Tibial nerve (tissue), 4 donors: ENCODE measurements at regions not wholly inside any gene's neighbourhood (a gene's known extent, or its start where the extent isn't known, plus 50 kb on each side); places are given as distances from the start of the nearest gene placed in this dataset.

ENCODE experiments used
- DNase-seq, 2 donors: peaks; one replicate each; pipeline ENCODE4 v3.0.0-alpha.2; 2019; ENCODE audit warnings: low spot score in 2 of 2
- H3K27ac ChIP-seq, 4 donors: fragments of 200-600 bp; sonication (generic) in 3 of 4; one replicate each; pipeline ENCODE4 v1.5.1; 2017 to 2019; ENCODE audit warnings: mild to moderate bottlenecking in 1 of 4
- H3K27me3 ChIP-seq, 2 donors: fragments of 200-600 bp; sonication (generic) in 1 of 2; one replicate each; pipeline versions ENCODE4 v1.5.1 to v1.6.0; 2017 to 2019
- H3K36me3 ChIP-seq, 3 donors: fragments of 200-600 bp; sonication (generic); one replicate each; pipeline ENCODE4 v1.5.1; 2018 to 2019
- H3K4me1 ChIP-seq, 4 donors: fragments of 200-600 bp; sonication (generic) in 3 of 4; one replicate each; pipeline ENCODE4 v1.5.1; 2017 to 2019
- H3K4me3 ChIP-seq, 4 donors: fragments of 200-600 bp; sonication (generic) in 3 of 4; one replicate each; pipeline ENCODE4 v1.5.1; 2017 to 2019; ENCODE audit warnings: mild to moderate bottlenecking in 1 of 4, moderate library complexity in 1 of 4
- H3K9me3 ChIP-seq, 4 donors: fragments of 200-600 bp; sonication (generic) in 3 of 4; one replicate each; pipeline ENCODE4 v1.5.1; 2017 to 2019
- EP300 ChIP-seq, 2 donors: sonication (generic); formaldehyde crosslinking; IDR thresholded peaks; one replicate each; pipeline ENCODE4 v1.6.1; 2017; ENCODE audit warnings: antibody characterized with exemption in 2 of 2, mild to moderate bottlenecking in 1 of 2
- POLR2A ChIP-seq, 2 donors: fragments of 450-650 bp; IDR thresholded peaks; one replicate each; pipeline ENCODE4 v1.6.1; 2017; ENCODE audit warnings: antibody characterized with exemption in 2 of 2, mild to moderate bottlenecking in 2 of 2, moderate library complexity in 2 of 2
- WGBS, 2 donors: methylation state at CpG; one replicate each; pipeline ENCODE4 v1.1.5; 2018; 5-methylcytosine and 5-hydroxymethylcytosine counted together
- TF ChIP-seq, protein P1 (sequence below), 5 experiments: fragments of 200-600 bp in 3 of 5; fragments of 450-650 bp in 2 of 5; sonication (generic) in 3 of 5; IDR thresholded peaks; one replicate each; pipeline ENCODE4 v1.5.1; 2016 to 2019; ENCODE audit warnings: antibody characterized with exemption in 5 of 5, mild to moderate bottlenecking in 3 of 5, moderate library complexity in 2 of 5

DNA sequence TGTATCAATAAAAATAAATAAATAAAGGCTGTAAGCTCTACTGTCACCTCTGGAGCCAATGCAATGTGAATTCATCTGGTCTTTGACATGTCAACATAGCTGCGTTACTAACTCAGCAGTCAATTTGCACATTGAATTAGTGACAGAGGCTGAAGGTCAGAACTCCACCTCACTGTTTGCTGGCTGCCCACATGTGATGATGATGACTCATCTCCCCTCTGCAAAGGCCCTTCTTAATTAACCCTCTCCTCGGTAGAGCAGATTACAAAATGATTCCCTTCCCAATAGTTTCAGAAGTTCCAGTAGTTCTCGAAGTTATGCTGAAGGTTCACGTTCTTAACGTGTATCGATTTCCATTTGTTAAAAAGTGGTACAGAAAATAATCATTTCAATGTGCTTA is 1626.0 kb upstream of the TENM3 start:
- no peak overlapping the region for H3K27ac ChIP-seq
- H3K4me3 ChIP-seq: no peak overlapping the region
- no peaks in the 10 kb centered on the region for H3K9me3 ChIP-seq
- H3K36me3 ChIP-seq: no peaks in the 10 kb centered on the region
- TF ChIP-seq EP300 (IDR thresholded peaks at IDR 0.05): no peak
- TF ChIP-seq, protein P1, sequence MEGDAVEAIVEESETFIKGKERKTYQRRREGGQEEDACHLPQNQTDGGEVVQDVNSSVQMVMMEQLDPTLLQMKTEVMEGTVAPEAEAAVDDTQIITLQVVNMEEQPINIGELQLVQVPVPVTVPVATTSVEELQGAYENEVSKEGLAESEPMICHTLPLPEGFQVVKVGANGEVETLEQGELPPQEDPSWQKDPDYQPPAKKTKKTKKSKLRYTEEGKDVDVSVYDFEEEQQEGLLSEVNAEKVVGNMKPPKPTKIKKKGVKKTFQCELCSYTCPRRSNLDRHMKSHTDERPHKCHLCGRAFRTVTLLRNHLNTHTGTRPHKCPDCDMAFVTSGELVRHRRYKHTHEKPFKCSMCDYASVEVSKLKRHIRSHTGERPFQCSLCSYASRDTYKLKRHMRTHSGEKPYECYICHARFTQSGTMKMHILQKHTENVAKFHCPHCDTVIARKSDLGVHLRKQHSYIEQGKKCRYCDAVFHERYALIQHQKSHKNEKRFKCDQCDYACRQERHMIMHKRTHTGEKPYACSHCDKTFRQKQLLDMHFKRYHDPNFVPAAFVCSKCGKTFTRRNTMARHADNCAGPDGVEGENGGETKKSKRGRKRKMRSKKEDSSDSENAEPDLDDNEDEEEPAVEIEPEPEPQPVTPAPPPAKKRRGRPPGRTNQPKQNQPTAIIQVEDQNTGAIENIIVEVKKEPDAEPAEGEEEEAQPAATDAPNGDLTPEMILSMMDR (IDR thresholded peaks at IDR 0.05): no peak
- TF ChIP-seq POLR2A (IDR thresholded peaks at IDR 0.05): no peak
- H3K4me1 ChIP-seq: no peaks in the 10 kb centered on the region
- 76 to 81% methylated on average over 6 of the region's 6 CpGs for WGBS, 2 donors
- H3K27me3 ChIP-seq: no peaks in the 10 kb centered on the region
- DNase-seq: no peak

DNA sequence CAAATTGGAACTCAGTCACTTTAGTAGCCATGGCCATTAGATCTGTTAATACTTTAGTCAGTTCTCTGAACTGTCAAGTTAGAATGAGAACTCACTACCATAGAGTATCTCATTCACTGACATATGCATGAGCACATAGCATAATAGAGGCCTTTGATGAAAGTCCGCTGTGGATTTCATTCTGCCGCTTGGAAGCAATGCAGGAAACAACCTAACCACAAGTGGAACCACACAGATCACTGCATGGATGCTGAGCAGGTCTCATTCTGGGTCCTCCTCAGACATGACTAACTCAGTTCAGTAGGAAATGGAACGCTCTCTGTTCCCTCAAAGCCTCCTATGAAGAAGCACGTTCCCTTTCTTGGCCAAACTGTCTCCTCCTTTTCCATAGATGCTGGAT is 1624.8 kb upstream of the TENM3 start:
- H3K36me3 ChIP-seq: no peaks in the 10 kb centered on the region
- DNase-seq: no peak
- WGBS, 2 donors: 55 to 60% methylated on average over 4 of the region's 4 CpGs
- TF ChIP-seq, protein P1 (IDR thresholded peaks at IDR 0.05): no peak
- TF ChIP-seq POLR2A (IDR thresholded peaks at IDR 0.05) (no peak), EP300 (IDR thresholded peaks at IDR 0.05) (no peak)
- H3K4me3 ChIP-seq: no peak overlapping the region
- no peaks in the 10 kb centered on the region for H3K4me1 ChIP-seq
- no peaks in the 10 kb centered on the region for H3K27me3 ChIP-seq
- H3K27ac ChIP-seq: no peak overlapping the region
- no peaks in the 10 kb centered on the region for H3K9me3 ChIP-seq

GRCh38 chr4:180619440-180619839 is 1623.8 kb upstream of the TENM3 start:
- TF ChIP-seq, protein P1 (IDR thresholded peaks at IDR 0.05): no peak
- no peak for TF ChIP-seq POLR2A (IDR thresholded peaks at IDR 0.05)
- TF ChIP-seq EP300 (IDR thresholded peaks at IDR 0.05): no peak
- Histone ChIP-seq H3K4me1 (no peaks in the 10 kb centered on the region), H3K9me3 (no peaks in the 10 kb centered on the region), H3K4me3 (no peak overlapping the region), H3K36me3 (no peaks in the 10 kb centered on the region), H3K27me3 (no peaks in the 10 kb centered on the region), H3K27ac (no peak overlapping the region)
- no peak for DNase-seq
- 57 to 77% methylated on average over 3 of the region's 3 CpGs for WGBS, 2 donors

DNA sequence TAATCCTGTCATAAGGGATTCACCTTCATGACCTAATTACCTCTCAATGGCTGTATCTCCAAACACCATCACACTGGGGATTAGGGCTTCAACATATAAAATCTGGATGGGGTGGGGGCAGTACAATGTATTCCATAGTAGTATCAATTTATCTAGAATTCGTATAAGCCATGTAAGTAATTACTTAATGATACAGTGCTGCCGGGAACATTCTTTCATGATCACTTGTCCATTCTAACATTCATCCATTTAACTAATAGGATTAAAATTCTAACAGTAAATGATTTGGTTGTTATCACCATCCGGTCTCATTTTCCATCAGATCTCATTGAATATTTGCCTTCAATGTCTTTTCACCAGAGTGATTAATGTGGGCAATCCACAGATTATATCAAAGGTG is 1620.9 kb upstream of the TENM3 start:
- Histone ChIP-seq H3K36me3 (no peaks in the 10 kb centered on the region), H3K4me3 (no peak overlapping the region), H3K9me3 (no peaks in the 10 kb centered on the region), H3K4me1 (no peaks in the 10 kb centered on the region), H3K27ac (no peak overlapping the region), H3K27me3 (no peaks in the 10 kb centered on the region)
- DNase-seq: no peak
- TF ChIP-seq, protein P1 (IDR thresholded peaks at IDR 0.05): no peak
- TF ChIP-seq EP300 (IDR thresholded peaks at IDR 0.05) (no peak), POLR2A (IDR thresholded peaks at IDR 0.05) (no peak)
- 89 to 93% methylated on average over 3 of the region's 3 CpGs for WGBS, 2 donors

DNA sequence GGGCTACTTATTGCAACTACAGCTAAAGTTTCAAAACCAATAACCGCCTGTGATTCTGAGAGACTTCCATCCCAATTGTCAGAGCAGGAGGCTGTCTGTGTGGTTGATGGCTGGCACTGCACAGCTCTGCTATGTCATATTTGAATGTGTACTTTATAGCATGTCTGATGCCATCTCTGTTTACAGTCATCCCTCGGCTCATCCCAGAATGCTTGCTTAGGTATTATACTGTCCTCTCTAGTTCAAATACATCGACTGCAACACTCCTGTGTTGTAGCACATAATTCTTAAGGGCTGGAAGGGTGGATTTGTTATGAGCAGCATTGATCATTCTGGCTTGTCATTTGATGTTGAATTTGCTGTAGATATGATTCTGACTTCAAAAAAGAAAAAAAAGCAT is 1617.5 kb upstream of the TENM3 start:
- 87 to 89% methylated on average over 3 of the region's 3 CpGs for WGBS, 2 donors
- H3K27ac ChIP-seq: no peak overlapping the region

More for the DNA sequence above, 1617.5 kb upstream of the TENM3 start:
- Histone ChIP-seq H3K36me3 (no peaks in the 10 kb centered on the region), H3K4me3 (no peak overlapping the region), H3K27me3 (no peaks in the 10 kb centered on the region), H3K9me3 (no peaks in the 10 kb centered on the region), H3K4me1 (no peaks in the 10 kb centered on the region)
- TF ChIP-seq, protein P1 (IDR thresholded peaks at IDR 0.05): no peak
- TF ChIP-seq POLR2A (IDR thresholded peaks at IDR 0.05): no peak
- no peak for TF ChIP-seq EP300 (IDR thresholded peaks at IDR 0.05)
- DNase-seq: no peak
